HEK293 (cell line): ENCODE measurements at regions not wholly inside any gene's neighbourhood (a gene's known extent, or its start where the extent isn't known, plus 50 kb on each side); places are given as distances from the start of the nearest gene placed in this dataset.

Experiments used
- CTCF ChIA-PET: fragments of 350-600 bp; formaldehyde crosslinking; extraction: SDS; loops from one replicate; lab custom pipeline; 2021; ENCODE audit warnings: antibody characterized with exemption; lab: Yijun Ruan, JAX
- POLR2A ChIA-PET: fragments of 300-600 bp; formaldehyde crosslinking; extraction: SDS; loops from one replicate; lab custom pipeline; 2020; ENCODE audit warnings: antibody characterized with exemption, inconsistent platforms; lab: Yijun Ruan, JAX
- H3K27ac ChIP-seq: fragments of 200-500 bp; sonication (Bioruptor generic); 2 replicates; pipeline ENCODE4 v1.5.1; 2014; ENCODE audit warnings: low read depth, low read length, control low read depth, inconsistent platforms; ENCODE audit errors: extremely low read depth
- H3K36me3 ChIP-seq, 2 experiments: fragments of 200-500 bp in 1 of 2; sonication (Bioruptor generic) in 1 of 2; 1 replicate in 1 of 2; 2 replicates in 1 of 2; pipeline ENCODE4 v1.5.1; 2014 to 2017; ENCODE audit warnings: inconsistent platforms in 2 of 2, low read length in 2 of 2; ENCODE audit not compliant: control insufficient read depth in 2 of 2, insufficient read depth in 1 of 2
- H3K4me1 ChIP-seq: fragments of 200-500 bp; sonication (Bioruptor generic); 2 replicates; pipeline ENCODE4 v1.5.1; 2014; ENCODE audit warnings: mild to moderate bottlenecking, low read length, inconsistent platforms; ENCODE audit not compliant: control insufficient read depth, insufficient read depth
- H3K4me3 ChIP-seq: 2 replicates; pipeline ENCODE4 v1.5.1; 2011; ENCODE audit warnings: low read depth, mild to moderate bottlenecking, control low read depth, low read length, moderate library complexity
- H3K9me3 ChIP-seq: fragments of 200-500 bp; sonication (Bioruptor generic); 2 replicates; pipeline ENCODE4 v1.5.1; 2014; ENCODE audit warnings: low read depth, low read length, inconsistent platforms; ENCODE audit not compliant: control insufficient read depth, insufficient read depth
- MEIS1 ChIP-seq: sonication (generic); formaldehyde crosslinking; IDR thresholded peaks from 2 replicates; pipeline ENCODE4 v1.8.1; 2022; ENCODE audit warnings: missing genetic modification reagents, mild to moderate bottlenecking, borderline replicate concordance
- SCRT2 ChIP-seq: fragments of 450-650 bp; formaldehyde crosslinking; IDR thresholded peaks from 2 replicates; pipeline ENCODE4 v1.5.1; 2016; ENCODE audit warnings: missing biosample characterization, missing genetic modification characterization
- ZEB2 ChIP-seq: fragments of 450-650 bp; formaldehyde crosslinking; IDR thresholded peaks from 2 replicates; pipeline ENCODE4 v1.5.1; 2016; ENCODE audit warnings: missing biosample characterization, missing genetic modification characterization
- ZNF510 ChIP-seq: fragments of 450-650 bp; formaldehyde crosslinking; IDR thresholded peaks from 2 replicates; pipeline ENCODE4 v1.5.1; 2018; ENCODE audit warnings: mild to moderate bottlenecking, missing genetic modification characterization, missing biosample characterization; ENCODE audit not compliant: insufficient replicate concordance
- ZNF555 ChIP-seq: fragments of 450-650 bp; formaldehyde crosslinking; conservative IDR thresholded peaks from 2 replicates; pipeline ENCODE4 v1.5.1; 2017; ENCODE audit warnings: missing biosample characterization, mild to moderate bottlenecking, missing genetic modification characterization, inconsistent platforms
- ZNF626 ChIP-seq: fragments of 450-650 bp; sonication (Bioruptor Pico); formaldehyde crosslinking; IDR thresholded peaks from 2 replicates; pipeline ENCODE4 v1.5.1; 2018; ENCODE audit warnings: missing biosample characterization, missing genetic modification characterization, inconsistent platforms
- ZNF843 ChIP-seq: fragments of 450-650 bp; formaldehyde crosslinking; IDR thresholded peaks from 2 replicates; pipeline ENCODE4 v1.5.1; 2016; ENCODE audit warnings: missing biosample characterization, missing genetic modification characterization
- ZSCAN30 ChIP-seq: fragments of 450-650 bp; IDR thresholded peaks from 2 replicates; pipeline ENCODE4 v1.5.1; 2018; ENCODE audit warnings: missing biosample characterization, mild to moderate bottlenecking, missing genetic modification characterization, moderate library complexity
- TF ChIP-seq, protein P1 (sequence below): fragments of 450-650 bp; formaldehyde crosslinking; conservative IDR thresholded peaks from 2 replicates; pipeline ENCODE4 v1.5.1; 2016; ENCODE audit warnings: low read depth, missing biosample characterization, missing genetic modification characterization
- TF ChIP-seq, protein P2 (sequence below): fragments of 450-650 bp; formaldehyde crosslinking; IDR thresholded peaks from 2 replicates; pipeline ENCODE4 v1.5.1; 2016; ENCODE audit warnings: missing biosample characterization, missing genetic modification characterization
- TF ChIP-seq, protein P3 (sequence below): fragments of 450-650 bp; formaldehyde crosslinking; IDR thresholded peaks from 2 replicates; pipeline ENCODE4 v1.5.1; 2016; ENCODE audit warnings: missing biosample characterization, missing genetic modification characterization

DNA sequence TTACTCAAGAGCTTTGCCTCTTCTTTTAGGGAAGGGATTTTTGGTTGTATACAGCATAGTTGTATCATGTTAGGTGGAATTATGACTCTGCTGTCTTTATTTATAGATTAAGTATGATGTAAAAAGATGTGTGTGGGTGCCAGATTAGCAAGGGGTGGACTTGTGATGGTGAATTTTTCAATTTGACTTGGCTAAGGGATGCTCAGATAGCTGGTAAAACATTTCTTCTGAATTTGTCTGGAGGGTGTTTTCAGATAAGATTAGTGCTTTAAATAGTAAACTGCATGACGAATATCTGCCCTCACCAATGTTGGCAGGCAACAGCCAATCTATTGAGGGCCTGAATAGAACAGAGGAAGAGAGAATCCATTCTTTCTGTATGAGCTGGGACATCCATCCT is 173.3 kb upstream of the TNFAIP3 start:
- CTCF ChIA-PET: interaction anchor here (0.7 to 1.5 kb wide), 5 partner anchors 11 to 590 kb away, joined by 3 to 11 read pairs (median 5); no protein-coding TSS in a partner anchor

DNA sequence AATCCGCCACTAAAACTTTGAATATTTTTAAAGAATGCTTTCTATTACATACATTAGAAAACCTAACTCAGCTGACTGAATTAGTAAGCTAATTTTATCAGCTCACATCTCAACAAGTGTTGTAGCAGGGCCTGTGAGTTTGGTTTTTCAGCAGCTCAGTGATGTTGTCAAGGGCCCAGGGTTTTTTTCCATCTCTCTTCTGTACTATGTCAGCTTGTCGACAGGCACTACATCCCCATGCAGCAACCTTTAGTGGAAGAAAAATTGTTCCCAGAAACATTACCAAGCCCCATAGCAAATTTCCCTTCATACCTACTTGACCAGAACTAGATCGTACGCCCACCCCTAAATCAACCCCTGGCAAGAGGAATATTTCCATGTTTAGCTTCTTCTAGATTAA is 170.3 kb upstream of the TNFAIP3 start:
- Histone ChIP-seq H3K9me3 (no peaks in the 10 kb centered on the region), H3K27ac (no peak overlapping the region), H3K4me3 (no peak overlapping the region), H3K36me3 (no peaks in the 10 kb centered on the region), H3K4me1 (no peaks in the 10 kb centered on the region)
- TF ChIP-seq ZNF555 (no peak), ZEB2 (tag by site-specific recombination) (no peak), ZNF626 (tag by site-specific recombination) (no peak), ZNF843 (tag by site-specific recombination) (no peak)
- TF ChIP-seq, protein P1, sequence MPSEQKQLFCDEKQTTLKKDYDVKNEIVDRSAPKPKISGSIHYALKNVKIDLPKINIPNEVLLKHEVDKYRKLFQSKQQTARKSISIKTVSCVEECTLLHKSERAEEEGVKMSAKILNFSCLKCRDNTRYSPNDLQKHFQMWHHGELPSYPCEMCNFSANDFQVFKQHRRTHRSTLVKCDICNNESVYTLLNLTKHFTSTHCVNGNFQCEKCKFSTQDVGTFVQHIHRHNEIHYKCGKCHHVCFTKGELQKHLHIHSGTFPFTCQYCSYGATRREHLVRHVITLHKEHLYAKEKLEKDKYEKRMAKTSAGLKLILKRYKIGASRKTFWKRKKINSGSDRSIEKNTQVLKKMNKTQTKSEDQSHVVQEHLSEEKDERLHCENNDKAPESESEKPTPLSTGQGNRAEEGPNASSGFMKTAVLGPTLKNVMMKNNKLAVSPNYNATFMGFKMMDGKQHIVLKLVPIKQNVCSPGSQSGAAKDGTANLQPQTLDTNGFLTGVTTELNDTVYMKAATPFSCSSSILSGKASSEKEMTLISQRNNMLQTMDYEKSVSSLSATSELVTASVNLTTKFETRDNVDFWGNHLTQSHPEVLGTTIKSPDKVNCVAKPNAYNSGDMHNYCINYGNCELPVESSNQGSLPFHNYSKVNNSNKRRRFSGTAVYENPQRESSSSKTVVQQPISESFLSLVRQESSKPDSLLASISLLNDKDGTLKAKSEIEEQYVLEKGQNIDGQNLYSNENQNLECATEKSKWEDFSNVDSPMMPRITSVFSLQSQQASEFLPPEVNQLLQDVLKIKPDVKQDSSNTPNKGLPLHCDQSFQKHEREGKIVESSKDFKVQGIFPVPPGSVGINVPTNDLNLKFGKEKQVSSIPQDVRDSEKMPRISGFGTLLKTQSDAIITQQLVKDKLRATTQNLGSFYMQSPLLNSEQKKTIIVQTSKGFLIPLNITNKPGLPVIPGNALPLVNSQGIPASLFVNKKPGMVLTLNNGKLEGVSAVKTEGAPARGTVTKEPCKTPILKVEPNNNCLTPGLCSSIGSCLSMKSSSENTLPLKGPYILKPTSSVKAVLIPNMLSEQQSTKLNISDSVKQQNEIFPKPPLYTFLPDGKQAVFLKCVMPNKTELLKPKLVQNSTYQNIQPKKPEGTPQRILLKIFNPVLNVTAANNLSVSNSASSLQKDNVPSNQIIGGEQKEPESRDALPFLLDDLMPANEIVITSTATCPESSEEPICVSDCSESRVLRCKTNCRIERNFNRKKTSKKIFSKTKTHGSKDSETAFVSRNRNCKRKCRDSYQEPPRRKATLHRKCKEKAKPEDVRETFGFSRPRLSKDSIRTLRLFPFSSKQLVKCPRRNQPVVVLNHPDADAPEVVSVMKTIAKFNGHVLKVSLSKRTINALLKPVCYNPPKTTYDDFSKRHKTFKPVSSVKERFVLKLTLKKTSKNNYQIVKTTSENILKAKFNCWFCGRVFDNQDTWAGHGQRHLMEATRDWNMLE (tag by site-specific recombination): no peak
- TF ChIP-seq, protein P2, sequence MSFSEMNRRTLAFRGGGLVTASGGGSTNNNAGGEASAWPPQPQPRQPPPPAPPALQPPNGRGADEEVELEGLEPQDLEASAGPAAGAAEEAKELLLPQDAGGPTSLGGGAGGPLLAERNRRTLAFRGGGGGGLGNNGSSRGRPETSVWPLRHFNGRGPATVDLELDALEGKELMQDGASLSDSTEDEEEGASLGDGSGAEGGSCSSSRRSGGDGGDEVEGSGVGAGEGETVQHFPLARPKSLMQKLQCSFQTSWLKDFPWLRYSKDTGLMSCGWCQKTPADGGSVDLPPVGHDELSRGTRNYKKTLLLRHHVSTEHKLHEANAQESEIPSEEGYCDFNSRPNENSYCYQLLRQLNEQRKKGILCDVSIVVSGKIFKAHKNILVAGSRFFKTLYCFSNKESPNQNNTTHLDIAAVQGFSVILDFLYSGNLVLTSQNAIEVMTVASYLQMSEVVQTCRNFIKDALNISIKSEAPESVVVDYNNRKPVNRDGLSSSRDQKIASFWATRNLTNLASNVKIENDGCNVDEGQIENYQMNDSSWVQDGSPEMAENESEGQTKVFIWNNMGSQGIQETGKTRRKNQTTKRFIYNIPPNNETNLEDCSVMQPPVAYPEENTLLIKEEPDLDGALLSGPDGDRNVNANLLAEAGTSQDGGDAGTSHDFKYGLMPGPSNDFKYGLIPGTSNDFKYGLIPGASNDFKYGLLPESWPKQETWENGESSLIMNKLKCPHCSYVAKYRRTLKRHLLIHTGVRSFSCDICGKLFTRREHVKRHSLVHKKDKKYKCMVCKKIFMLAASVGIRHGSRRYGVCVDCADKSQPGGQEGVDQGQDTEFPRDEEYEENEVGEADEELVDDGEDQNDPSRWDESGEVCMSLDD: no peak
- TF ChIP-seq, protein P3, sequence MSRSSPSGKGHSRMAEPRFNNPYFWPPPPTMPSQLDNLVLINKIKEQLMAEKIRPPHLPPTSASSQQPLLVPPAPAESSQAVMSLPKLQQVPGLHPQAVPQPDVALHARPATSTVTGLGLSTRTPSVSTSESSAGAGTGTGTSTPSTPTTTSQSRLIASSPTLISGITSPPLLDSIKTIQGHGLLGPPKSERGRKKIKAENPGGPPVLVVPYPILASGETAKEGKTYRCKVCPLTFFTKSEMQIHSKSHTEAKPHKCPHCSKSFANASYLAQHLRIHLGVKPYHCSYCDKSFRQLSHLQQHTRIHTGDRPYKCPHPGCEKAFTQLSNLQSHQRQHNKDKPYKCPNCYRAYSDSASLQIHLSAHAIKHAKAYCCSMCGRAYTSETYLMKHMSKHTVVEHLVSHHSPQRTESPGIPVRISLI (tag by site-specific recombination): no peak
- ChIA-PET POLR2A (no interaction called here), CTCF (interaction anchor here (0.5 to 2.3 kb wide), 7 partner anchors 8 to 309 kb away, joined by 3 to 7 read pairs (median 5); no protein-coding TSS in a partner anchor)

More for the DNA sequence above, 173.3 kb upstream of the TNFAIP3 start:
- POLR2A ChIA-PET: no interaction called here
- no peaks in the 10 kb centered on the region for H3K36me3 ChIP-seq
- no peak overlapping the region for H3K27ac ChIP-seq
- H3K4me1 ChIP-seq: no peaks in the 10 kb centered on the region
- TF ChIP-seq ZNF510 (tag by site-specific recombination) (no peak), SCRT2 (no peak), ZSCAN30 (no peak)
- H3K4me3 ChIP-seq: no peak overlapping the region
- no peaks in the 10 kb centered on the region for H3K9me3 ChIP-seq

DNA sequence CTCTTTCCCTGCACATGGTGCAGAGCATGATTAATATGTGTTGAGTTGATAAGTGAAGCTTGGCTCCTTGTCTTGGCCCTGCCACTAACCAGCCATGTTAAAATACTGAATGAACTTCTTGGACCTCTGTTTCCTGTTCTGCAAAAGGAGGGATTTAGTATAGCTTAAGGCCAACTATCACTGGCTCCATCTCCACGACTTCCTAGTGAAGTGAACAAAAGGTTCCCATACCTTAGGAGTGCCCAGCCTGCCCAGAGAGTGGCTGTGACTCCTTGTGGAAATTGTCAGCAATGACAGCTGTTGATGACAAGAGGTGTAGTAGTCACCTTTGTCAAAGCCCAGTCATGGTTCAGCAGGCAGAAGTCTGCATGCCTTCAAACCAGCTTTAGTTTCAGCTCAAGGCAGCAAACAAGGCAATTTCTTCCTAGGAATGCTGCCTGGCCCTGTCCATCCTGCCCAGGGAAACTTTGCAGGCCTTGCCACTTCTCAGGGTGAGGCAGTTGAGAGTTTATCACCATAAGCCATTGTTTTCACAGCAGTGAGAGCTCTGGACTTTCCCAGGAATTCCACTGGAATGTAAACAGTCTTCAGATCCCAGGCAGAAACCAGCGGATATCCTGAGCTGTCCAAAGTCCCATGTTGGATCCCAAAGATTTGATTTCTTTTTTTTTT is 169.7 kb upstream of the TNFAIP3 start:
- POLR2A ChIA-PET: no interaction called here
- CTCF ChIA-PET: interaction anchor here (0.5 to 2.7 kb wide), 11 partner anchors 7 to 309 kb away, joined by 3 to 19 read pairs (median 7); no protein-coding TSS in a partner anchor
- TF ChIP-seq MEIS1 (CRISPR knock-in tag) (0 out of 2 replicates have a peak, but pooled peaks have one; percentile 21), ZNF843 (tag by site-specific recombination) (no peak)
- H3K27ac ChIP-seq: no peak overlapping the region
- no peaks in the 10 kb centered on the region for H3K36me3 ChIP-seq
- H3K9me3 ChIP-seq: no peaks in the 10 kb centered on the region
- H3K4me3 ChIP-seq: no peak overlapping the region
- H3K4me1 ChIP-seq: no peaks in the 10 kb centered on the region
